ENCODE measurements at regions not wholly inside any gene's neighbourhood (a gene's known extent, or its start where the extent isn't known, plus 50 kb on each side); places are given as distances from the start of the nearest gene placed in this dataset.
A peak's percentile ranks its signal among the peaks of the same experiment; 100 is the strongest.
"Not testable (repeated sequence)": the region's sequence is repeated elsewhere in the genome, so short reads cannot be mapped to it uniquely, and the experiment has no call there.

DNA sequence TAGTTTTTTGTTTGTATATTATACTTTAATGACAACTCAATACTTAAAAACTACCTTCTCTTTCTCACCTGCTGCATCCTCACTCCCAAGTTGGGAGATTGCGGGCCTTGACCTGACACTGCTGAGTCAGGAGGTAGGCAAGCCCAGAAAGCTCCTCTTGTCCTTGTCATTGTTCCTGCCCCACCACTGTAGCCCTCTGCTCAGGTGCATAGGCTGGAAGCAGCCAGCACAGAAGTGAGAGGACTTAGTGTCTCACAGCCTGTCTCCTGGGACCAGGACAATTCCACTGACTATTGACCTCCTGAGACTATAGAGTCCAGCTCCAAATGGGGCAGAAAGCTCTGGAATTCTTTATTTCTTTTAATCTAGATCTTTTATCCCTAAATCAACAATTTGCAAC is 123.5 kb upstream of the NDP start:
- DNase-seq (ENCODE audit: low read depth): no peak

DNA sequence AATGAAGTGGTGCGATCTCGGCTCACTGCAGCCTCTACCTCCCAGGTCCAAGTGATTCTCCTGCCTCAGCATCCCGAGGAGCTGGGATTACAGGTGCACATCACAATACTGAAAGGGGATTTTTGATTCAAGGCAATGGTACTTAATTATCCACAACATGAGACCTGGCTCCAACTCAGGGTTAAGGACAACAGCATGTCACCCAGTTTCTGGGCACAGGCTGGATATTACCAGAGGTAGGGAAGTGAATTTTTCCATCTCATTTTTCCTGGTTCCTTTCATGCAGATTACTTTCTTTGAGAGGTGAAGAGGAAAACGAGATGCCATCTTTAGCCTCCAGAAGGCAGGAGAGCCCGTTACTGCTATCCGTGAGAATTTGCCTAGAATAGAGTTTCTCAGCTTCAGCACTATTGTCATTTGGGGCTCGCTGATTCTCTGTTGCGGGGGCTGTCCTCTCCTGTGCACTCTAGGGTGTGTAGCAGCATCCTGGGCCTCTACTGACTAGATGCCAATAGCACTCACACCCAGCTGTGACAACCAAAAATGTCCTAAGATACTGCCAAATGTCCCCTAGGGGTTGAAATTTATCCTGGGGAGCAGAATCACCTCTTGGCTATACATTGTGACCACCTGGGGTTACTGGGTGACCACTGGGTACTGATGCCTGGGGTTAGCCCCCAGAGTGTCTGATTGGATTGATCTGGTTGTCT is 121.8 kb upstream of the NDP start:
- no peak for DNase-seq (ENCODE audit: low read depth)

DNA sequence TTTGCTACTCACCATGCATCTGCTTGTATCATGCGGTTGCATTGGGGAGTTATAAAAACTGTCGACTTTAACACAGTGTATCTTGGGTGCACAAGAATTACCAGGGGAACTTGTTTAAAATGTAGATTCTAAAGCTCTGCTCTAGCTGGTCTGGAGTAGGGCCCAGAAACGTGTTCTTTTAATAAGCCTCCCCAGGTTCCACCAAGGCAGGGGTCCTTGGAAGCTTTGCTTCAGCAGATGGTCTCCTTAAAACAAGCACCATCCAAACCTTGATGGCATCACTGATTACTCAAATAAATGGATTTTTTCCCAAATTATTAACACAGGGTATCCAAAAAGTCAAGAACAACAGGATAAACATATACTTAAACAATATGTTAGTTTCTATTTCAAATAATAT is 120.2 kb upstream of the NDP start:
- no peak for DNase-seq (ENCODE audit: low read depth)

DNA sequence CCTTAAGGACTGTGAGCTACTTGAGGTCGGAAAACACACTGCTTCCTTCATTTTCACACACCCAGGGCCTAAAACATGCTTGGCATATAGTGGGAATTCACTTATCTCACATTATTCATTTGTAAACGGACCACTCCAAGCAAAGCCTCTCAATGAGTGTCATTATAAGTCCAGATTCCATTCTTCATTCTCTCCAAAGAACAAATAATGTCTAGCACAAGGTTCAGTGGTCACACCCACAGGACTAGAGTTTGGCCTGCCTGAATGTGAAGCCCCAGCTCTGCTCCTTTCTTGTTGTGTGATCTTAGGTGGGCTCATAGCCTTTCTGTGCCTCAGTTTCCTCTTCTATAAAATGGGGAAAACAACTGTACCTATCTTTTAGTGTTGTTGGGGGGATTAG is 119.6 kb upstream of the NDP start:
- no peak for DNase-seq (ENCODE audit: low read depth)

DNA sequence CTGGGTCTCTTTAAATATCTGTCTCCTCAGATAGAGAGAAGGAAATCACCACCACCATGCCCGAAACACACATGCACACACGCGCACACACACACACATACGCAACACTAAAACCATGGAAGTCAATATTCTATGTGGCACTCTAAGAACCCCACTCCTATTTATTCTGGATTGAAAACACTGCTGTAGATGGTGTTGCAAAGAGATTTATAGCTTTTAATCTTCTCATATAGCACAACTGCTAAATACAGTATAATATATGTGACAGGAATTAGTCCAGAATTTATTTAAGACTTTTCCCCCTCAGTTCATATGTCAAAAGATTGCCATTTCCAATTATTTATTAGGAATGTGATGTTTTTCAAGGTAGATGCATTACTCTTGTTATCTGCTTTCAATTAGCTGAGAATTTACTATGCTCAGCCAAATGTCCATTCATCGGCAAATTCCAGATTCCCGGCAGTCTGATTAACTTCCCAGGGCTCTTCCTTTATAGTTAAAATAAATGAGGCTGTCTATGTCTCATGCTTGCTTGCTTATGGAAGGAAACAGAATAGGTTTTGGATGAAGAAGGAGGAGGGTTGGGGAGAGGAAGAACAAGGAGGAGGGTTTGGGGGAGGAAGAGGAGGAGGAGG is 115.4 kb upstream of the NDP start:
- no peak for DNase-seq (ENCODE audit: low read depth)

DNA sequence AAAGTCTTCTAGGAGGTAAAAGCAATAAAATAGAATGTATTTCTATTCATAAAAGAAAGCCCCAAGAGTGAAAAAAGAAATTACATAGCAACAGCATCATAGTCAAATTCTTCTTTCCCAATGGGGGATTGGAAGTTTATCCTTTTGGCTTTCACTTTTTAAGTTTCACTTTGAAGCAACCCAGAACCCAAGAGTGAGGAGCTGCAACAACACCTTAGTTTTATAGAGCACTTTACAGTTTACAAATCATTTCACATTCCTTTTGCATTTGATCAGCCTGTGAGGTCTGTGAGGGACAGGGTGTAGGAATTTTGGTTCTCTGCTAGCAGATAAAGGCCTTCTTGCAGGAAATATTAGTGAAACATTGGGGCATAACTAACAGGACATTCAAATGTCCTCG is 112.0 kb upstream of the NDP start:
- no peak for DNase-seq (ENCODE audit: low read depth)

DNA sequence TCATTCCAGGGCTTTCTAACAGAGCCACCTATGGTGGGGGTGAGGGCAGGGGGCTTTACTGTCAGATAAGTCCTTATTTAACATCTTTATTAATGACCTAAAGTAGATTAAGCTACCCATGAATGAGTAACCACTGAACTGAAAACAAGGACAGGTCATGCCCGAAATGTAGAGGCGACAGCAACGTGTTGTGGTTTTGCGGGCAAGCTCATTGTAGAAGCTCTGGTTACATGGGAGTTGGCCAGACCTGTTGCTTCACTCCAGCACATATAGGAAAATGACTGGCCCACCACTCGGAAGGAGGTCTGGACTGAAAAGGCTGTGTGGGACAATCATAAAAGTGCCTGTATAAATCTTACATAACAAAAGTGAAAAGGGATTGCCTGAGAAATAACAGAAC is 109.6 kb upstream of the NDP start:
- DNase-seq (ENCODE audit: low read depth): no peak

DNA sequence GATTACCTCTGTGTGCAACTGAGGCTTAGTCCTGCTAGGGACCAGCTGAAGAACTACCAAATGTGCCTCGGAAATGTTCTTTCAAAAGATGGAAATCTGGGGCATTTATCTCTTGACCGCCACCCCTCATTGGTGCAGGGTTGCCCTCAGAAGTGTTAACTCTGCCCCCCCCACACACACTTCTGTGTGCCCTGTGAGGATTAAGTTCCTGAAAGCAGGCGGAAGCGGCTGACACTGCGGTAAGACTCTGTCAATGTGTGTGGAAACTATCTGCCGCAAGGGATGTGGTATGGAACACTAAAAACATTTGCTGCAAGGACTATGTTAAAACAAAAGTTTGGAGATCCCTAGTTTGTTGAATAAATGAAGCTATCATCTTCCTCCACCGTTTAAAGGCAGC is 106.9 kb upstream of the NDP start:
- no peak for DNase-seq (ENCODE audit: low read depth)

DNA sequence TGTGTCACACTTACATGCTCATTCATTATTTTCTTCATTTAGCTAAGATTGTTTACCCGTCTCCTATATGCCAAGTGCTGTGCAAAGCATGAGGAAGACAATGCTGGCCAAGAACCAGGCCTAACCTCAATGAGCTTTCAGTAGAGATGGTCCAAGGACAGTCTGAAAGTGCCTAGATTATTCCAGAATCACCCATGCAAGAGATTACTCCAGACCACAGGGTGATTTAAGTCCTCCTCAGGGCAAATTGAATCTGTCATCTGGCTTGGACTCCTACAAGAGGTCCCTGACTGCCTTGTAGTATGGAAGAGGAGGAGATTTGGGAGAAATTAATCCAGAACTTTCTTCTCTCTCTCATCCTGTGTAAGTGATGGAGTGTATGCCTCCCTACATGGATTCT is 99.4 kb upstream of the NDP start:
- no peak for DNase-seq (ENCODE audit: low read depth)

DNA sequence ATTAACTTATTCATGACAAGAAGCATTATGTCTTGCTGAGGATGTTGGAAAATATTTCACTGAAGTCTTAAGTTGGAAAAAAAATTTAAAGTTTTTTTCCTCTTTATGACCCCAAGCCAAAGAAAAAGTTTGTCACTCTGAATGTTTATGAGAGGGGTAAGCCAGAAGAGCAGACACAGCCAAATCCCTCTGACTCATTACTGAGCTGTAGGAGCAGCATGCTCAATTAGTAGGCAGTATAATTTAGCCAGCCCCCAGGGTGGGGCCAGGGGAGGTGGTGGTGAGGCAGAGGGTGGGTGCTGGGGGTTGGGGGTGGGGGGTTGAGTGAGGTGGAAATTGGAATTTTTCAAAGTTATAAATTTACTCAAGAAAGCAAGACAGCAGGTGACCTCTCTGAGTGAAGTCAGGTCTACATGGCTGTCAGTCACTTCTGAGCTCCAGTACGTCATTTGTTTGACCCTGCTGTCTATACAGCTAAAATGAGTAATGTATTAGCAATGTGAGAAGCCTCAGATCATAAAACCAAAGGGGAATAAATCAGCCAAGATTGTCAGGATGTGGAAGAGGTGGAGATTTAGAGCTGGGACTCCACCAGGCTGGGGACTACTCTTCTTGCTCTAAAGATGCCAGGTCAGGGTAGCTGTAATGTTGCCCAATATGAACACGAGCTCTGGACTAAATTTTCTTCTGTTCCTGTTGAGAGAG is 98.8 kb upstream of the NDP start:
- peak; percentile 64 for DNase-seq (ENCODE audit: low read depth)

DNA sequence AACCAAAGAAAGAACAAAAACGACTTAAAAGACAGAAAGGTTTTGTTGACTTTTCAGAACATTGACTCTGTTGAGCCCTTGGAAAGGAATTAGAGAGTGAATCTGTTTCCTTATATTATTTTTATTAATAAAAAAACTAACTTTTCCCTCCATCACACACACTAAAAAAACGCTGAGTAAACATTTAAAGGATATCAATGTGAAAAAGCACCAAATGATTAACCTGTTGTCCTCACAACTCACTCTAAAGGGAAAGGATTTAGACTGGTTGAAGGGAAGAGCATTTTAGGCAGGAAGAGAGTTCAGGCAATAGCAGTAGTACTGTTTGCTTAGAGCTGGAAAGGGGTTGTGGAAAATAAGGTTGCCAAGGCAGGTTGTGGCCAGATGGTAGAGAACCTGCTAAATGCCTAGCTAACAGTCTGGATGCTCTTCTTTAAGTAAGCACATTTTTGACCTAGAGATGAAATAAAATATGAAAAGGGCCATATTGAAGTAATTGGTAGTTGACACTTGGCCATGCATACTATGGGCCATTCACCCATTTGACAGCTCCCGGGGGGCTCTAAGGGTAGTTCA is 98.0 kb upstream of the NDP start:
- peak; percentile 16 for DNase-seq (ENCODE audit: low read depth)

DNA sequence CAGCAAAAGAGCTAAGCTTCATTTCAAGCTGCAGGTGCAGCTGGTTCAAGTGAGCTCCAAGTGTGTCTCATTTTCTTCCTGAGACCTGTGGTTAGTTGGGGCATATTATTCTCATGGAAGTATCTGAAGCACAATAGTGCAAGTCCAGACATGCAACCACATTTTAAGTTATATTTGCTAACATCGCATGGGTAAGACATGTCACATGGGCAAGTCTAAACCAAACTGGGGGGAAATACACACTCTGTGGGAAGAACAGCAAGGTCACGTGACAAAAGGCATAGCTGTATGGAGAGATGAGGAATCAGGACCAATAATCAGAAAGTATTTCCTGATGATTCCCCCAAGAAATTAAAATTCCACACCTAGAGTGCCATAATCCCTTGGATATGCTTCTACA is 94.9 kb upstream of the NDP start:
- no peak for DNase-seq (ENCODE audit: low read depth)

DNA sequence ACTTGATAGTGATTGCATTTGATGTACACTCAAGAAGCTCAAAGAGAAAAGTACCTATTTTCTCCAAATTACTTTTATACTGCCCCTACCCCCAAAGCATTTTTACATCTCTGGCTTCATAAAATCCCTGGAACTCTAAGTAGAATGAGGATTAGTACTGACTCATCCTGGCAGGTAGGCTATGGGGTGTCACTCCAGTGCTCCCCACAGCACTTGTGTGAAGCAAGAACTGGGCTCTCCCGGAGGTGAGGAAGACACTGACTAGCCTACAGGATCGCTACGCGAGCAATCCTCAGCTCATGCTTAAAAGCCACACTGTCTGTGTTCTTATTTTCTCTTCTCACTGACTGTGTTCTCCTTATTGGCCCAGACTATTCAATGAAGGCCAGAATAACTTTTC is 90.4 kb upstream of the NDP start:
- DNase-seq (ENCODE audit: low read depth): no peak

DNA sequence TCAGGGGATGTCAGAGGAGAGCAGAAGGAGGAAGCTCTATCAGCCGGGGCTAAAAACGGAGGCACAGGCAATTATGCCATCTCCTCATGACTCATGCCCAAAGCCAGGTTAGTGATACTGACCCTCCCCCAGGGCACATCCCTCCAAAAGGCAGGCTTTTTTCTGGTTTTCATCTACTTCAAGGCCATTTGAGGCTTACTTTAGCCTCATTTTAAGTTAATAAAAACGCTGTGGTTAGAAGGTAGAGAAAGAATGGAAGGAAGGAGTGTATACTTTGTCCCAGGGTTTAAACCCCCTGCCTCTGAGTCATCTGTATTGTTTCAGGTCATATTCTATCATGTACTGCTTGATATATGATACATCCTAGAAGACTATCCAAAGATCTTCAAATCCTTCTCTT is 89.7 kb upstream of the NDP start:
- no peak for DNase-seq (ENCODE audit: low read depth)

DNA sequence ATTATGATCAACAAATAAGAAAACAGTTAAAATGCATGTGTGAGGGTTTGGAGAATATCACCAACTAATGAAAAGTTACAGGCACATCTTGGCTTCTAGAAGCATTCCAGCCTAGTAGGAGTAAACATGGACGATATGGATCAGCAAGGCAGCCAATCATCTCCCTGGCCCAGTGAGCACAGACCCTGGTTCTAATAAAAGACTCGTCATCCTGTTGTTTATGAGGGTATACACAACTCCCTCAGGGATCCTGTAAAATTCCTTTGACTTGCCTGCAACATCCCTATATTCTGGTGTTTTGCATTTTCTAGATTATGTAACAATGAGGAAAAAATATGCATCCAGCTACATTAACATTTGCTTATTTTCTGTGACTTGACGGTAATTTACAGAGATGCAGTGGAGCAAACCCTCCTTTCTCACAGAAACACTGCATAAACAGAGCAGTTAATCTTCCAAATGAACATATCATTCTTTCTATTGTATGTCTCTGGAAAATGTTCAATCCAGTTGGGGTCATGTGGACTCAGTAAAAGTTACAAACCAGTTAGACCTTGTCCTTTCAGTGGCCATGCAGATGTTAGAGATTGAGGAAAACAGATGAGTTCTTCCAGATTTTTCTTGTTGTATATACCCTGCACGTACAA is 88.9 kb upstream of the NDP start:
- DNase-seq (ENCODE audit: low read depth): peak; percentile 5

DNA sequence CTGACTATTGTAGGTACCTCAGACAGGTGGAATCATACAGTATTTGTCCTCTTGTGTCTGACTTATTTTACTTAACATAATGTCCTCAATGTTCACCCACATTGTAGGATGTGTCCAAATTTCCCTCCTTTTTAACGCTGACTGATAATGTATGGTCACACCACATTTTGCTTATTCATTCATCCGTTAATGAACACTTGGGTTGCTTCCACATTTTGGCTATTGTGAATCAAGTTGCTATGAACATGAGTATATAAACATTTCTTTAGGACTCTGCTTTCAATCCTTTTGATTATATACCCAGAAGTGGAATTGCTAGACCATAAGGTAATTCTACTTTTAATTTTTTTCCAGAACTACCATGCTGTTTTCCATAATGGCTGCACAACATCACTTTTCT is 87.0 kb upstream of the NDP start:
- DNase-seq (ENCODE audit: low read depth): no peak

DNA sequence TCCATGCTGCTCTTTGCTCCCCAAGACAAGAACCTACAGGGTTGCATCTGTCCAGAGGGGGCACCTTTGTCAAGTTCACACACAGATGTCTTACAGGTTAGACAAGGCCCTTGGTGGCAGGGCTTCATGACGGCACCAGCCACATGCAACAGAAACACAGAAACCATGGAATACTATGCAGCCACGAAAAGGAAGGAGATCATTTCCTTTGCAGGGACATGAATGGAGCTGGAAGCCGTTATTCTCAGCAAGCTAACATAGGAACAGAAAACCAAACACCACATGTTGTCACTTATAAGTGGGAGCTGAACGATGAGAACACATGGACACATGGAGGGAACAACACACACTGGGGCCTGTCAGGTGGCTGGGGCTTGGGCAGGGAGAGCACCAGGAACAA is 85.1 kb upstream of the NDP start:
- no peak for DNase-seq (ENCODE audit: low read depth)

DNA sequence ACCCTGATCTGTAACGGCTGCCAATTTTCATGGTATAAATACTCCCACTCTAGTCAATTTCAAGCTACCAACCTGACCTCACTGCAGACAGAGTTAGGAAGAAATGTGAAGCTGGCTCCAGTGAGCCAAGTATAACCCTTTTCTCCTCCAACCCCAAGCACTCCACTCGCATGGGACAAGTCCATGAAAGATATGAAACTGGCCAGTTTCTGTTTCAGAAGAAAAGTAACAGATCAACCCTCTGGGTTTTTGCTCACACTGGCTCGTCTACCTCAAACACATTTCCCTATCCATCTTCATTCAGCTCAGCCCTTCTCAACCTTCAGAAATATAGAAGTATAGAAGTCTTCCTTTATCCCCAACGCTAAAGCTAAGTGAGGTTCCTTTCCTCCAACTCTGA is 82.4 kb upstream of the NDP start:
- DNase-seq (ENCODE audit: low read depth): no peak

DNA sequence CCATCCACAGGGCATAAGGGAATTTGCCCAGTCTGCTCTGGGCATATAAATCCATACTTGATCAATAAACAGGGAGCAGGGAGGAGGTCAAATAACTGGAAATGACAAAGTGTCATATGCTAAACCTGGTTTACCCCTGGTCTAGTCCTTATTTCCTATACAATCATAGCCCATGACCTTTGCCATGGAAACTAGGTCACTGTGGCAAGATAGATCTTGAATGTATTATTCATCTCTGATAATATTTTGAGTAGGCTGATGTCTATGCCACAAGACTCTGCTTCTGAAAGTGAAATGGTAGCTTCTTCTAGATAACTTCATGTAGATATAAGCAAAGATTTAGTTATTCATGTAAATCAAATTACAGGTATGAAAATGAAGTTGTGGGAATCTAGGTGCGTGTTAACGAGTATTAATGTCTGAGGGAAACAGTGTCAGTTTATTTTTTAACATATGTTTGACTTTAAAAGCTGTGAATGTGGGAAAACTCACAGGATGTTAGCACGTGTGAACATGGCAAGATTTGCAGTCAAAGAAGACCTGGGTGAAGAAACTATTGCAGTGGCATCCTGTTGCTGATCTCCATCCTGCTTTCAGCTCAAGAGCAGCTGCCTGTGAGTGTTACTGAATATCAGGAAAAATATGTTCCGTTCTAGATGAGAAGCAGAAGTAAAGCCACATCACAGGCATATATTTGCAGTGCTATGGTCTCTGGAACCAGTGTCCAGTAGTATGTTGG is 81.8 kb upstream of the NDP start:
- no peak for DNase-seq (ENCODE audit: low read depth)

DNA sequence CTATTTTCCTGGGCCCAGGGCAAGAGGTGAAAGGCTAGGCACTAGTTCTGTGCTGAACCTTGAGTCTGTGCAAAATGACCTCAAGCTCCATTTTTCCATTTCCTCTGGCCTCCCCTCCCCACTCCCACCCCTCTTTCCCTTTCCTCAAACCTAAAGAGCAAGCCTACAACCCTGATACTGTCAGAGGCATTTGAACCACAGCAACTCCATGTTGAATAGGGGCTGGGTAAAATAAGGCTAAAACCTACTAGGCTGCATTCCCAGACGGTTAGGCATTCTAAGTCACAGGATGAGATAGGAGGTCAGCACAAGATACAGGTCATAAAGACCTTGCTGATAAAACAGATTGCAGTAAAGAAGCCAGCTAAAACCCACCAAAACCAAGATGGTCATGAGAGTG is 71.9 kb upstream of the NDP start:
- DNase-seq (ENCODE audit: low read depth): not testable (repeated sequence)

DNA sequence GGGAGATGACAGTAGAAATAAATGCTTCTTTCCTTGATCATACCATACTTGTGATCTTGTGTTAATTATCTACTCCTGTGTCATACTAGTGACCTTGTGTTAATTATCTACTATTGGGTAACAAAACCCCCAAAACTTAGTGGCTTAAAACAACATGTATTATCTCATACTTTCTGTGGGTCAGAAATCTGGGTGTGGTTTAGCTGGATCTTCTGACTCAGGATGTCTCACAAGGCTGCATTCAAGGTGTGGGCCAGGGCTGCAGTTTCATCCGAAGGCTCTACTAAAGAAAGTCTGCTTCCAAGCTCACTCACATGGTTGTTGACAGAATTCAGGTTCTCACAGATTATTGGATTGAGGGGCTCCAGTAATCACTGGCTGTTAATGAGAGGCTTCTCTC is 70.3 kb upstream of the NDP start:
- DNase-seq (ENCODE audit: low read depth): no peak

DNA sequence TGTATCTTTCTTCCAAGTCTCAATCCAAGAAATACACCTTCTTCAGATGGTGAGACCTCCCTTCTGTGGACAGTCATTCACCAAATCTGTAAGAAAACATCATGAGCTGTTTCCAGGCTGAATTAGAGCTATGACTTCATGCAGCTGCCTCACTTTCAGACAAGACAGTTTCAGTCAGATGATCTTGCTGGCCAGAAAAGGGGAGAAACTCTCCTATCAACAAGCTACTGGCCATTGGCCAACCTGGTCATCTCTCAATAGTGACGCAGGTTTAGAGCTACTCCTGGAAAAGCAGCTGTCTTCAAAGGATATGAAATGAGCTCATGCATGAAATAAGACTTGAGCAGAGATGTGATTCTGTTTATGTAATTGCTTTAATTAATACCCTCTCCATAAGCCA is 69.6 kb upstream of the NDP start:
- DNase-seq (ENCODE audit: low read depth): no peak
